OCI-LY3 (cell line): ENCODE measurements at regions not wholly inside any gene's neighbourhood (a gene's known extent, or its start where the extent isn't known, plus 50 kb on each side); places are given as distances from the start of the nearest gene placed in this dataset.

Source experiments
- H2AFZ ChIP-seq: fragments of 200-600, 300-600 bp; shearing (Covaris generic); 2 replicates; pipeline ENCODE4 v1.6.0; 2014; ENCODE audit warnings: antibody characterized with exemption, low read depth, low read length
- H3K27ac ChIP-seq: fragments of 200-600, 300-600 bp; sonication (generic); 2 replicates; pipeline ENCODE4 v1.5.1; 2014; ENCODE audit warnings: mild to moderate bottlenecking, low read length, moderate library complexity, mixed read lengths
- H3K27me3 ChIP-seq: fragments of 200-600, 300-600 bp; sonication (generic); 2 replicates; pipeline ENCODE4 v1.6.1; 2014; ENCODE audit warnings: low read depth, low read length, mixed read lengths
- H3K36me3 ChIP-seq: fragments of 200-600, 300-600 bp; sonication (generic); replicated peaks from 2 replicates; pipeline ENCODE3; 2014; ENCODE audit warnings: low read depth, low read length, mixed read lengths
- H3K4me1 ChIP-seq: fragments of 300-600, 200-600 bp; sonication (generic); 2 replicates; pipeline ENCODE4 v1.6.1; 2014; ENCODE audit warnings: low read length, mixed read lengths
- H3K4me2 ChIP-seq: fragments of 200-600, 300-600 bp; sonication (generic); 2 replicates; pipeline ENCODE4 v1.6.1; 2014; ENCODE audit warnings: low read length, mixed read lengths
- H3K4me3 ChIP-seq: fragments of 300-600, 200-600 bp; sonication (generic); 2 replicates; pipeline ENCODE4 v1.5.1; 2014; ENCODE audit warnings: antibody characterized with exemption, mild to moderate bottlenecking, low read length, moderate library complexity
- H3K79me2 ChIP-seq: fragments of 300-600, 200-600 bp; shearing (Covaris generic); 2 replicates; pipeline ENCODE4 v1.6.1; 2014; ENCODE audit warnings: mild to moderate bottlenecking, low read length, mixed read lengths
- H3K9ac ChIP-seq: fragments of 300-600, 200-600 bp; shearing (Covaris generic); 2 replicates; pipeline ENCODE4 v1.6.0; 2014; ENCODE audit warnings: mild to moderate bottlenecking, low read length, moderate library complexity
- H3K9me3 ChIP-seq: fragments of 200-600, 300-600 bp; shearing (Covaris generic); 2 replicates; pipeline ENCODE4 v1.6.1; 2014; ENCODE audit warnings: low read length, mixed read lengths; ENCODE audit not compliant: insufficient read depth
- H4K20me1 ChIP-seq: fragments of 200-600, 300-600 bp; sonication (generic); 2 replicates; pipeline ENCODE4 v1.6.1; 2016; ENCODE audit warnings: low read length, mixed read lengths; ENCODE audit not compliant: insufficient read depth
- EZH2phosphoT487 ChIP-seq: fragments of 200-600 bp; shearing (Covaris generic); IDR thresholded peaks from 2 replicates; pipeline ENCODE4 v1.6.1; 2018; ENCODE audit warnings: antibody characterized with exemption, mixed run types, low read depth
- TF ChIP-seq, protein P1 (sequence below): fragments of 200-600, 300-600 bp; sonication (generic); IDR thresholded peaks from 2 replicates; pipeline ENCODE4 v1.5.1; 2014; ENCODE audit warnings: antibody characterized with exemption, low read length, low read depth

GRCh38 chr5:152938630-152939029, 533.6 kb upstream of the NMUR2 start:
- no peaks in the 10 kb centered on the region for H3K36me3 ChIP-seq
- no peak overlapping the region for H2AFZ ChIP-seq
- H4K20me1 ChIP-seq = no peaks in the 10 kb centered on the region

GRCh38 chr5:152942633-152943336, 537.7 kb upstream of the NMUR2 start:
- H3K9ac ChIP-seq = no peak overlapping the region
- TF ChIP-seq, protein P1, sequence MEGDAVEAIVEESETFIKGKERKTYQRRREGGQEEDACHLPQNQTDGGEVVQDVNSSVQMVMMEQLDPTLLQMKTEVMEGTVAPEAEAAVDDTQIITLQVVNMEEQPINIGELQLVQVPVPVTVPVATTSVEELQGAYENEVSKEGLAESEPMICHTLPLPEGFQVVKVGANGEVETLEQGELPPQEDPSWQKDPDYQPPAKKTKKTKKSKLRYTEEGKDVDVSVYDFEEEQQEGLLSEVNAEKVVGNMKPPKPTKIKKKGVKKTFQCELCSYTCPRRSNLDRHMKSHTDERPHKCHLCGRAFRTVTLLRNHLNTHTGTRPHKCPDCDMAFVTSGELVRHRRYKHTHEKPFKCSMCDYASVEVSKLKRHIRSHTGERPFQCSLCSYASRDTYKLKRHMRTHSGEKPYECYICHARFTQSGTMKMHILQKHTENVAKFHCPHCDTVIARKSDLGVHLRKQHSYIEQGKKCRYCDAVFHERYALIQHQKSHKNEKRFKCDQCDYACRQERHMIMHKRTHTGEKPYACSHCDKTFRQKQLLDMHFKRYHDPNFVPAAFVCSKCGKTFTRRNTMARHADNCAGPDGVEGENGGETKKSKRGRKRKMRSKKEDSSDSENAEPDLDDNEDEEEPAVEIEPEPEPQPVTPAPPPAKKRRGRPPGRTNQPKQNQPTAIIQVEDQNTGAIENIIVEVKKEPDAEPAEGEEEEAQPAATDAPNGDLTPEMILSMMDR = no peak
- no peak for TF ChIP-seq EZH2phosphoT487
- no peaks in the 10 kb centered on the region for H4K20me1 ChIP-seq
- H3K79me2 ChIP-seq = no peaks in the 10 kb centered on the region
- no peak overlapping the region for H3K4me2 ChIP-seq
- H3K27ac ChIP-seq = no peak overlapping the region
- H2AFZ ChIP-seq = no peak overlapping the region
- H3K27me3 ChIP-seq = no peaks in the 10 kb centered on the region
- H3K4me3 ChIP-seq = no peak overlapping the region
- H3K9me3 ChIP-seq = no peaks in the 10 kb centered on the region
- no peaks in the 10 kb centered on the region for H3K36me3 ChIP-seq
- H3K4me1 ChIP-seq = no peaks in the 10 kb centered on the region

More at GRCh38 chr5:152938630-152939029, 533.6 kb upstream of the NMUR2 start:
- H3K9ac ChIP-seq = no peak overlapping the region
- no peaks in the 10 kb centered on the region for H3K27me3 ChIP-seq
- TF ChIP-seq, protein P1 = no peak
- TF ChIP-seq EZH2phosphoT487 = no peak
- no peak overlapping the region for H3K4me3 ChIP-seq
- H3K79me2 ChIP-seq = no peaks in the 10 kb centered on the region
- H3K9me3 ChIP-seq = no peaks in the 10 kb centered on the region
- H3K4me1 ChIP-seq = no peaks in the 10 kb centered on the region
- H3K4me2 ChIP-seq = no peak overlapping the region
- no peak overlapping the region for H3K27ac ChIP-seq

DNA sequence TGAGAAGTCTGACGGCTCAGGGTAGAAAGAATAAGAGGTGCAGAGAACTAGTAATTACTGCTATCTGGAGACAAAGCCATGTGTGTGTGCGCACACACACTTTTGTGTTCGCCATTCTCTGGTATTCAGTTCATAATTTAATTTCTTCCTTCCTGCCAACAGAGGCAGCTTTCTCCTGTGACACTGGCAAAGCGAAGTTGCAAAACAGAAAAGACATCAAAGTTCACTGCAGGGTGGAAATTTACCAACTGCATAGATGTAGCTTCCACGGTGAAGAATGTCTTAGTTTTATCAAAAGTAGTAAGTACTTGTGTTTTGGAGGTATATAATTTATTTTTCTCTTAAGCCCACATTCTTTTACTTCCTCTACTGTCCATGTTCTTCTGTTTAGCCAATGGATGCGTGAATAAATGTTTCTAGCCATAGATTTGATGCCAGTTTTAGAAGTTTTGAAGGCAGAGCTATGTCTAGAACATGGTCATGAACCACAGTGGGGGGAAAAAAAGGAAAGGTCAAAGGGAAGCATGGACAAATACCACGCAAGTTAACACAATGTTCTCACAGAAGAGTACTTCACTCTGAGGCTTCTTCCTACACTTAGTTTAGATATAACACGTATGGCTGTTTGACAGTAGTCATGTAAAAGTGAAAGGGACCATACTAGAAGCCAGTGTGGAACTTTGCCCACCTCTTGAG, 536.5 kb upstream of the GRIA1 start:
- TF ChIP-seq, protein P1 = no peak
- no peak for TF ChIP-seq EZH2phosphoT487
- Histone ChIP-seq H4K20me1 (no peaks in the 10 kb centered on the region), H3K27ac (no peak overlapping the region), H3K9ac (no peak overlapping the region), H3K4me3 (no peak overlapping the region), H3K9me3 (no peaks in the 10 kb centered on the region), H3K4me1 (no peaks in the 10 kb centered on the region), H3K79me2 (no peaks in the 10 kb centered on the region), H2AFZ (no peak overlapping the region), H3K4me2 (no peak overlapping the region), H3K36me3 (no peaks in the 10 kb centered on the region), H3K27me3 (no peaks in the 10 kb centered on the region)

GRCh38 chr5:152956943-152957613, 533.4 kb upstream of the GRIA1 start:
- no peaks in the 10 kb centered on the region for H3K27me3 ChIP-seq
- no peak overlapping the region for H3K27ac ChIP-seq
- no peak overlapping the region for H3K4me3 ChIP-seq
- no peaks in the 10 kb centered on the region for H3K36me3 ChIP-seq
- no peaks in the 10 kb centered on the region for H3K4me1 ChIP-seq
- H3K79me2 ChIP-seq = no peaks in the 10 kb centered on the region
- H3K4me2 ChIP-seq = no peak overlapping the region
- no peaks in the 10 kb centered on the region for H3K9me3 ChIP-seq
- no peaks in the 10 kb centered on the region for H4K20me1 ChIP-seq
- no peak overlapping the region for H2AFZ ChIP-seq
- TF ChIP-seq, protein P1 = no peak
- no peak for TF ChIP-seq EZH2phosphoT487
- H3K9ac ChIP-seq = no peak overlapping the region
